ENCODE measurements at regions not wholly inside any gene's neighbourhood (a gene's known extent, or its start where the extent isn't known, plus 50 kb on each side); places are given as distances from the start of the nearest gene placed in this dataset.
"Not testable (repeated sequence)": the region's sequence is repeated elsewhere in the genome, so short reads cannot be mapped to it uniquely, and the experiment has no call there.

GRCh38 chr20:56750430-56750829, 121.3 kb downstream of the TFAP2C start:
- Mint-ChIP-seq H3K4me1 (ENCODE audit: insufficient read depth, unreplicated experiment) (peaks cover 5% of the 10 kb centered on the region), H3K27me3 (ENCODE audit: insufficient read depth, unreplicated experiment) (no peaks in the 10 kb centered on the region), H3K36me3 (ENCODE audit: insufficient read depth, unreplicated experiment) (no peaks in the 10 kb centered on the region), H3K4me3 (ENCODE audit: unreplicated experiment) (no peak overlapping the region), H3K9me3 (ENCODE audit: unreplicated experiment) (no peaks in the 10 kb centered on the region), H3K27ac (ENCODE audit: low read depth, unreplicated experiment) (no peak overlapping the region)
- ChIA-PET CTCF (no interaction called here), POLR2A (interaction anchor here (0.6 kb wide), 1 partner anchor 106 kb away, joined by 4 read pairs; no protein-coding TSS in a partner anchor)
- intact Hi-C loops (cut with micrococcal nuclease) = no loop called here
- TF ChIP-seq, protein P1, sequence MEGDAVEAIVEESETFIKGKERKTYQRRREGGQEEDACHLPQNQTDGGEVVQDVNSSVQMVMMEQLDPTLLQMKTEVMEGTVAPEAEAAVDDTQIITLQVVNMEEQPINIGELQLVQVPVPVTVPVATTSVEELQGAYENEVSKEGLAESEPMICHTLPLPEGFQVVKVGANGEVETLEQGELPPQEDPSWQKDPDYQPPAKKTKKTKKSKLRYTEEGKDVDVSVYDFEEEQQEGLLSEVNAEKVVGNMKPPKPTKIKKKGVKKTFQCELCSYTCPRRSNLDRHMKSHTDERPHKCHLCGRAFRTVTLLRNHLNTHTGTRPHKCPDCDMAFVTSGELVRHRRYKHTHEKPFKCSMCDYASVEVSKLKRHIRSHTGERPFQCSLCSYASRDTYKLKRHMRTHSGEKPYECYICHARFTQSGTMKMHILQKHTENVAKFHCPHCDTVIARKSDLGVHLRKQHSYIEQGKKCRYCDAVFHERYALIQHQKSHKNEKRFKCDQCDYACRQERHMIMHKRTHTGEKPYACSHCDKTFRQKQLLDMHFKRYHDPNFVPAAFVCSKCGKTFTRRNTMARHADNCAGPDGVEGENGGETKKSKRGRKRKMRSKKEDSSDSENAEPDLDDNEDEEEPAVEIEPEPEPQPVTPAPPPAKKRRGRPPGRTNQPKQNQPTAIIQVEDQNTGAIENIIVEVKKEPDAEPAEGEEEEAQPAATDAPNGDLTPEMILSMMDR (IDR thresholded peaks at IDR 0.05; ENCODE audit: unreplicated experiment) = no peak
- BruUV-seq (replicated peaks) = no TSS peak
- no peak for DNase-seq (ENCODE audit: unreplicated experiment)

DNA sequence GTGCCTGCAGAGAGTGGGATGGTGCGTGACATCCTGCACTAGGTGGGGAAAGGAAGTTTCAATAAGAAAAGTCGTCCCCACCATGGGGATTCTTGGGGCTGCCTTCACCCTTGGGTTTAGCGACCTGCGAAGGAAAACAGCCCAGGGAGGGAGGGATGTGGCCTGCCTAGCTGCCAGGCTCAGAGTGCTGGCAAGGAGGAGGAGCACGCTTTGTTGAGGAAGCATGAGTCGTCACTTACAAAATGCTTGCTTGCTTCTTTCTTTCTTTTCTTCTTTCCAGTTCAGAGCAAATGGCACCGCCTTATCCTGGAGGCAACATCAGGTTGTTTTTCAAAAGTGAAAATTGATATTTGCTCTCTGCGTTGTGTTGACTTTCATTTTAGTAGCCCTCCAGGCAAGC, 123.2 kb downstream of the TFAP2C start:
- TF ChIP-seq, protein P1 (IDR thresholded peaks at IDR 0.05; ENCODE audit: unreplicated experiment) = no peak
- no TSS peak for BruUV-seq (replicated peaks)
- Mint-ChIP-seq H3K27me3 (ENCODE audit: insufficient read depth, unreplicated experiment) (no peaks in the 10 kb centered on the region), H3K4me1 (ENCODE audit: insufficient read depth, unreplicated experiment) (peaks cover 5% of the 10 kb centered on the region), H3K4me3 (ENCODE audit: unreplicated experiment) (no peak overlapping the region), H3K27ac (ENCODE audit: low read depth, unreplicated experiment) (no peak overlapping the region), H3K36me3 (ENCODE audit: insufficient read depth, unreplicated experiment) (no peaks in the 10 kb centered on the region), H3K9me3 (ENCODE audit: unreplicated experiment) (no peaks in the 10 kb centered on the region)
- ChIA-PET CTCF (interaction anchor here (0.6 to 0.7 kb wide), 2 partner anchors 36 to 201 kb away, joined by 3 read pairs; no protein-coding TSS in a partner anchor), POLR2A (no interaction called here)
- intact Hi-C loops (cut with micrococcal nuclease) = no loop called here
- DNase-seq (ENCODE audit: unreplicated experiment) = peak; percentile 9

DNA sequence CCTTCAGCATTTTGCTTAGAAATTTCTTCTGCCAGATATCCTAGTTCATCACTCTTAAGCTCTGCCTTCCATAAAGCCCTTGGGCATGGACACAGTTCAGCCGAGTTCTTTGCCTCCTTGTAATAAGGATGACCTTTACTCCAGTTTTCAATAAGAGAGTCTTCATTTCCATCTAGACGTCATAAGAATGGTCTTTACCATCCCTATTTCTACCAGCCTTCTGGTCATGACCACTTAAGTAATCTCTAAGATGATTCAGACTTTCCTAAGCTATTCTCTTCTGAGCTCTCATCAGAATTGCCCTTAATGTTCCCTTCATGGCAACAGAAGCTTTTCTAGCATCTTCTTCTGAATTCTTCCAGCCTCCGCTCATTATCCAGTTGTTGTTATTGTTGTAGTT, 126.1 kb downstream of the TFAP2C start:
- Mint-ChIP-seq H3K9me3 (ENCODE audit: unreplicated experiment) (no peaks in the 10 kb centered on the region), H3K27ac (ENCODE audit: low read depth, unreplicated experiment) (no peak overlapping the region), H3K4me3 (ENCODE audit: unreplicated experiment) (no peak overlapping the region), H3K4me1 (ENCODE audit: insufficient read depth, unreplicated experiment) (no peaks in the 10 kb centered on the region), H3K36me3 (ENCODE audit: insufficient read depth, unreplicated experiment) (no peaks in the 10 kb centered on the region), H3K27me3 (ENCODE audit: insufficient read depth, unreplicated experiment) (no peaks in the 10 kb centered on the region)
- CTCF ChIA-PET = interaction anchor here (0.7 kb wide), 1 partner anchor 10 kb away, joined by 3 read pairs; no protein-coding TSS in a partner anchor
- BruUV-seq (replicated peaks) = no TSS peak
- DNase-seq (ENCODE audit: unreplicated experiment) = no peak
- intact Hi-C loops (cut with micrococcal nuclease) = no loop called here
- TF ChIP-seq, protein P1 (IDR thresholded peaks at IDR 0.05; ENCODE audit: unreplicated experiment) = no peak
- POLR2A ChIA-PET = no interaction called here

- not testable (repeated sequence) for H3K9me3 Mint-ChIP-seq (ENCODE audit: unreplicated experiment)
- CTCF ChIA-PET = interaction anchor here (0.6 to 1.2 kb wide), 3 partner anchors 20 to 324 kb away, joined by 3 read pairs; no protein-coding TSS in a partner anchor
These were observed 127.6 kb downstream of the TFAP2C start for GRCh38 chr20:56756658-56757057.

GRCh38 chr20:56758706-56759105, 129.6 kb downstream of the TFAP2C start:
- CTCF ChIA-PET = no interaction called here
- Mint-ChIP-seq H3K36me3 (ENCODE audit: insufficient read depth, unreplicated experiment) (no peaks in the 10 kb centered on the region), H3K27ac (ENCODE audit: low read depth, unreplicated experiment) (no peak overlapping the region), H3K27me3 (ENCODE audit: insufficient read depth, unreplicated experiment) (no peaks in the 10 kb centered on the region), H3K9me3 (ENCODE audit: unreplicated experiment) (no peaks in the 10 kb centered on the region), H3K4me3 (ENCODE audit: unreplicated experiment) (no peak overlapping the region), H3K4me1 (ENCODE audit: insufficient read depth, unreplicated experiment) (no peaks in the 10 kb centered on the region)
- DNase-seq (ENCODE audit: unreplicated experiment) = no peak
- POLR2A ChIA-PET = no interaction called here
- intact Hi-C loops (cut with micrococcal nuclease) = no loop called here
- TF ChIP-seq, protein P1 (IDR thresholded peaks at IDR 0.05; ENCODE audit: unreplicated experiment) = no peak
- BruUV-seq (replicated peaks) = no TSS peak

More at GRCh38 chr20:56756658-56757057, 127.6 kb downstream of the TFAP2C start:
- POLR2A ChIA-PET = interaction anchor here (2.0 kb wide), 1 partner anchor 14 kb away, joined by 5 read pairs; no protein-coding TSS in a partner anchor
- intact Hi-C loops (cut with micrococcal nuclease); H3K27me3 Mint-ChIP-seq (ENCODE audit: insufficient read depth, unreplicated experiment); H3K36me3 Mint-ChIP-seq (ENCODE audit: insufficient read depth, unreplicated experiment); BruUV-seq (replicated peaks); H3K4me3 Mint-ChIP-seq (ENCODE audit: unreplicated experiment); DNase-seq (ENCODE audit: unreplicated experiment); H3K27ac Mint-ChIP-seq (ENCODE audit: low read depth, unreplicated experiment); H3K4me1 Mint-ChIP-seq (ENCODE audit: insufficient read depth, unreplicated experiment): not testable (repeated sequence)
